AG04450 (cell line): ENCODE measurements at regions not wholly inside any gene's neighbourhood (a gene's known extent, or its start where the extent isn't known, plus 50 kb on each side); places are given as distances from the start of the nearest gene placed in this dataset.

Experiments used
- CTCF ChIA-PET: fragments of 300-600, 350-600 bp; formaldehyde crosslinking; extraction: SDS; loops from one replicate; lab custom pipeline; 2022; ENCODE audit warnings: antibody characterized with exemption, inconsistent platforms; lab: Charles Lee
- POLR2A ChIA-PET: fragments of 350-600 bp; formaldehyde crosslinking; extraction: SDS; loops from one replicate; lab custom pipeline; 2021; ENCODE audit warnings: antibody characterized with exemption, inconsistent platforms; lab: Yijun Ruan, JAX
- DNase-seq: peaks from one replicate; pipeline ENCODE4 v3.0.0-alpha.2; 2011; ENCODE audit warnings: low read depth, low spot score
- H3K27ac ChIP-seq: one replicate; pipeline ENCODE4 v1.5.1; 2012; ENCODE audit warnings: low read depth, low read length, control low read depth
- H3K27me3 ChIP-seq: one replicate; pipeline ENCODE4 v1.6.0; 2012; ENCODE audit warnings: low read length; ENCODE audit not compliant: control insufficient read depth, insufficient read depth
- H3K4me3 ChIP-seq: 2 replicates; pipeline ENCODE4 v1.5.1; 2011; ENCODE audit warnings: mild to moderate bottlenecking, low read depth, low read length, control low read depth
- H3K9me3 ChIP-seq: 2 replicates; pipeline ENCODE4 v1.5.1; 2012; ENCODE audit warnings: low read length; ENCODE audit not compliant: control insufficient read depth, insufficient read depth
- CTCF ChIP-seq: IDR thresholded peaks from 2 replicates; pipeline ENCODE4 v1.5.1; 2011; ENCODE audit warnings: low read depth, low read length, control low read depth, inconsistent platforms

DNA sequence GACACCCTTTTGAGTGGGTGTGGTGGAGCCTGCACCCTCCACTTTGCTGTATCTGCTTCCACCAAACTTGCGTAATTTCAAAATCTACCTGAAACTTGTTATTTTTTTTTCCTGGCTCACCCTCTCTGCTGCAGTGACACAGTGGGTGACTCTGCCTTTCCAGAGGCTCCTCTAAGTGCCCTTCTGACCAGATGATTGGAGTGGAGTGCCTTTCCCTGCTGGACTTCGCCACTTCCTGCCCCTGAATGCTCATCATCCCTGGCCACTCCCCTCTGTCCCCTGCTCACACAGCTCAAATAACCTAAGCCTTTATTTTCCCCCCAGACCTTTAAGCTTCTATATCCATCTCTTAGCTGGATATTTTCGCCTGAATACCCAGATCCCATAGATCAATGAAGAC, 777.5 kb upstream of the ID2 start:
- POLR2A ChIA-PET: no interaction called here
- Histone ChIP-seq H3K4me3 (no peak overlapping the region), H3K27me3 (no peaks in the 10 kb centered on the region), H3K9me3 (no peaks in the 10 kb centered on the region; the same call in 1 of the 2 replicates), H3K27ac (no peak overlapping the region)
- DNase-seq: no peak
- TF ChIP-seq CTCF: no peak
- CTCF ChIA-PET: interaction anchor here (0.6 kb wide), 1 partner anchor 273 kb away, joined by 3 read pairs; no protein-coding TSS in a partner anchor

DNA sequence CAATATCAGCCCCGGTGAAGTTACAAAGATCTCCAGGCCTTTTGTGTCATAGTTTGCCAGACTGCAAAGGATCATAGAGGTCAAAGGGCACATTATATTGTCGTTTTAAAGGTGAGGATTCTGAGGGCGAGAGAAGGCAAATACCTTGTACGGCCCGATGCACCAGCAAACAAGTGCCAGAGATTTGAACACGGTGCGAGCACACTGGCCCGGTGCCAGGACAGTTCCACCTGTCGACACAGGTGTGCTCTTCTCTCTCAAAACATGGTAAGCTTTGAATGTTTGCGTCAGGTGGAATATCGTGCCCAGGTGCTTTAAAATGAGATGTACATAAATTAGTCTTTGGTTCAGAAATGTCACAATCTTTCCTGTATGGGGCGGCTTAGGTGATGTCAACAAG, 776.1 kb upstream of the ID2 start:
- TF ChIP-seq CTCF: no peak

GRCh38 chr2:7906431-7906830, 775.4 kb upstream of the ID2 start:
- POLR2A ChIA-PET: no interaction called here
- DNase-seq: no peak
- H3K4me3 ChIP-seq: no peak overlapping the region
- no peak for TF ChIP-seq CTCF
- no peaks in the 10 kb centered on the region for H3K27me3 ChIP-seq
- no peak overlapping the region for H3K27ac ChIP-seq
- CTCF ChIA-PET: no interaction called here
- no peaks in the 10 kb centered on the region; the same call in 1 of the 2 replicates for H3K9me3 ChIP-seq

More for the DNA sequence above, 776.1 kb upstream of the ID2 start:
- no peaks in the 10 kb centered on the region; the same call in 1 of the 2 replicates for H3K9me3 ChIP-seq
- ChIA-PET CTCF (no interaction called here), POLR2A (no interaction called here)
- no peaks in the 10 kb centered on the region for H3K27me3 ChIP-seq
- H3K4me3 ChIP-seq: no peak overlapping the region
- DNase-seq: no peak
- no peak overlapping the region for H3K27ac ChIP-seq

- ChIA-PET POLR2A (no interaction called here), CTCF (no interaction called here)
- no peak for TF ChIP-seq CTCF
- H3K27ac ChIP-seq: no peak overlapping the region
- no peak for DNase-seq
- no peaks in the 10 kb centered on the region for H3K27me3 ChIP-seq
- H3K9me3 ChIP-seq: no peaks in the 10 kb centered on the region; the same call in 1 of the 2 replicates
- no peak overlapping the region for H3K4me3 ChIP-seq
Observed at GRCh38 chr2:7907041-7907440, 774.8 kb upstream of the ID2 start.

- Histone ChIP-seq H3K27ac (no peak overlapping the region), H3K9me3 (no peaks in the 10 kb centered on the region; the same call in 1 of the 2 replicates), H3K27me3 (no peaks in the 10 kb centered on the region), H3K4me3 (no peak overlapping the region)
- POLR2A ChIA-PET: no interaction called here
- CTCF ChIA-PET: no interaction called here
- TF ChIP-seq CTCF: no peak
- no peak for DNase-seq
Observed at GRCh38 chr2:7910752-7911151, 771.1 kb upstream of the ID2 start.
